Erythroblast (primary cell): ENCODE measurements at regions not wholly inside any gene's neighbourhood (a gene's known extent, or its start where the extent isn't known, plus 50 kb on each side); places are given as distances from the start of the nearest gene placed in this dataset.

Experiments
- GATA1 ChIP-seq: IDR thresholded peaks from 2 replicates; pipeline ENCODE4 v1.6.1; 2011; ENCODE audit warnings: low read depth, mild to moderate bottlenecking, control low read depth, low read length, moderate library complexity
- POLR2A ChIP-seq: IDR thresholded peaks from 2 replicates; pipeline ENCODE4 v1.6.1; 2011; ENCODE audit warnings: mild to moderate bottlenecking, low read length

GRCh38 chr5:123752552-123753179 is 240.7 kb downstream of the CSNK1G3 start:
- TF ChIP-seq POLR2A (no peak), GATA1 (no peak)
